GM12878 (cell line): ENCODE measurements at regions not wholly inside any gene's neighbourhood (a gene's known extent, or its start where the extent isn't known, plus 50 kb on each side); places are given as distances from the start of the nearest gene placed in this dataset.

Experiments used
- ATAC-seq: fragments of 200-7000 bp; cut with Tn5 transposase; 3 replicates; pipeline ENCODE4 v1.9.1; 2020; ENCODE audit warnings: mild to moderate bottlenecking, moderate library complexity
- BruUV-seq: library from RNA; stranded (reverse); fragments of 400-500 nt; replicated peaks from 2 replicates; lab custom pipeline; 2021; lab: Mats Ljungman, UMichigan
- CTCF ChIA-PET: fragments of 300-600 bp; sonication (Branson Sonifier 250); formaldehyde crosslinking; extraction: SDS; loops from one replicate; lab custom pipeline; 2021; ENCODE audit warnings: inconsistent platforms; lab: Yijun Ruan, JAX
- POLR2A ChIA-PET: fragments of 350-600 bp; formaldehyde crosslinking; extraction: SDS; loops from one replicate; lab custom pipeline; 2021; ENCODE audit warnings: inconsistent platforms; lab: Charles Lee
- RAD21 ChIA-PET: fragments of 300-600 bp; sonication (Branson Sonifier 250); formaldehyde crosslinking; loops from one replicate; lab custom pipeline; 2023; ENCODE audit warnings: antibody characterized with exemption; ENCODE audit not compliant: unreplicated experiment; lab: Charles Lee
- SMC1A ChIA-PET: fragments of 300-600 bp; sonication (Branson Sonifier 250); formaldehyde crosslinking; loops from one replicate; lab custom pipeline; 2023; ENCODE audit not compliant: unreplicated experiment, uncharacterized antibody; lab: Charles Lee
- DNase-seq: peaks from one replicate; pipeline ENCODE4 v3.0.0-alpha.2; 2011; ENCODE audit warnings: low read depth, low spot score
- FAIRE-seq: peaks from 3 replicates; lab custom pipeline; 2011; peaks lifted over from hg19 to GRCh38; lab: Jason Lieb, UNC
- H2AFZ ChIP-seq: 2 replicates; pipeline ENCODE4 v1.6.0; 2011; ENCODE audit warnings: low read depth, low read length, control low read depth; ENCODE audit not compliant: control insufficient read depth
- H3K27ac ChIP-seq: 2 replicates; pipeline ENCODE4 v1.5.1; 2011; ENCODE audit warnings: control low read depth; ENCODE audit not compliant: control insufficient read depth, insufficient read depth
- H3K27me3 ChIP-seq, 2 experiments: replicated peaks in 1 of 2; 2 replicates each; pipeline versions ENCODE4 v1.6.0 to v1.6.1; 2011; ENCODE audit warnings: low read length in 1 of 2; ENCODE audit not compliant: control insufficient read depth in 2 of 2, insufficient read depth in 2 of 2
- H3K36me3 ChIP-seq, 2 experiments: 2 replicates each; pipeline ENCODE4 v1.5.1; 2011; ENCODE audit warnings: low read length in 1 of 2; ENCODE audit not compliant: control insufficient read depth in 2 of 2, insufficient read depth in 2 of 2
- H3K4me1 ChIP-seq: 2 replicates; pipeline ENCODE4 v1.6.1; 2011; ENCODE audit warnings: mild to moderate bottlenecking, low read length, moderate library complexity, mixed read lengths; ENCODE audit not compliant: control insufficient read depth, insufficient read depth
- H3K4me2 ChIP-seq: 2 replicates; pipeline ENCODE4 v1.6.0; 2011; ENCODE audit warnings: control low read depth; ENCODE audit not compliant: control insufficient read depth, insufficient read depth
- H3K4me3 ChIP-seq: fragments of 200-600 bp; sonication (generic); 2 replicates; pipeline ENCODE4 v1.5.1; 2016
- H3K79me2 ChIP-seq: 2 replicates; pipeline ENCODE4 v1.6.0; 2011; ENCODE audit warnings: low read length; ENCODE audit not compliant: control insufficient read depth, insufficient read depth
- H3K9ac ChIP-seq: 2 replicates; pipeline ENCODE4 v1.8.0; 2011; ENCODE audit warnings: low read length, control low read depth, mixed read lengths; ENCODE audit not compliant: control insufficient read depth, insufficient read depth
- H3K9me3 ChIP-seq: replicated peaks from 3 replicates; pipeline ENCODE4 v1.5.1; 2011; ENCODE audit warnings: mild to moderate bottlenecking, low read length; ENCODE audit not compliant: control insufficient read depth, insufficient read depth
- H4K20me1 ChIP-seq: 2 replicates; pipeline ENCODE4 v1.6.0; 2011; ENCODE audit not compliant: control insufficient read depth, insufficient read depth
- CHD1 ChIP-seq: IDR thresholded peaks from 2 replicates; pipeline ENCODE4 v1.6.1; 2012; ENCODE audit warnings: low read depth, low read length, improper control_type of control experiment
- EP300 ChIP-seq, 2 experiments: fragments of 150-350 bp in 1 of 2; IDR thresholded peaks; 2 replicates each; pipeline ENCODE4 v1.6.1; 2011 to 2012; ENCODE audit warnings: low read depth in 2 of 2, low read length in 2 of 2, borderline replicate concordance in 1 of 2, improper control_type of control experiment in 1 of 2, inconsistent platforms in 1 of 2; ENCODE audit not compliant: control insufficient read depth in 1 of 2
- IKZF1 ChIP-seq: fragments of 450-650 bp; conservative IDR thresholded peaks from 2 replicates; pipeline ENCODE4 v1.6.1; 2017; ENCODE audit warnings: antibody characterized with exemption, mild to moderate bottlenecking
- IKZF2 ChIP-seq, 2 experiments: fragments of 450-650 bp; IDR thresholded peaks; 2 replicates each; pipeline ENCODE4 v1.6.1; 2017; ENCODE audit warnings: mild to moderate bottlenecking in 2 of 2, moderate library complexity in 2 of 2
- POLR2A ChIP-seq: IDR thresholded peaks from 2 replicates; pipeline ENCODE4 v1.6.1; 2011; ENCODE audit warnings: low read depth, mild to moderate bottlenecking, low read length
- RAD21 ChIP-seq: IDR thresholded peaks from 2 replicates; pipeline ENCODE4 v1.6.1; 2011; ENCODE audit warnings: mild to moderate bottlenecking, low read depth, low read length, moderate library complexity; ENCODE audit not compliant: insufficient read depth
- RUNX3 ChIP-seq: IDR thresholded peaks from 2 replicates; pipeline ENCODE4 v1.6.1; 2012; ENCODE audit warnings: low read length, inconsistent platforms
- SIN3A ChIP-seq: IDR thresholded peaks from 2 replicates; pipeline ENCODE4 v1.6.1; 2012; ENCODE audit warnings: low read depth, low read length, improper control_type of control experiment
- SP1 ChIP-seq: IDR thresholded peaks from one replicate; pipeline ENCODE4 v1.6.1; 2011; ENCODE audit warnings: low read depth, low read length
- SUZ12 ChIP-seq: fragments of 200-600 bp; sonication (generic); IDR thresholded peaks from one replicate; pipeline ENCODE4 v1.6.1; 2018; ENCODE audit warnings: antibody characterized with exemption, mild to moderate bottlenecking; ENCODE audit not compliant: unreplicated experiment
- TCF7 ChIP-seq: IDR thresholded peaks from 2 replicates; pipeline ENCODE4 v1.6.1; 2014; ENCODE audit warnings: antibody characterized with exemption, borderline replicate concordance
- WGBS: methylation state at CpG from one replicate; pipeline ENCODE4 v1.1.6; 2016; ENCODE audit warnings: low lambda C conversion rate; ENCODE audit not compliant: insufficient replicate concordance, insufficient coverage; ENCODE audit errors: missing lambda C conversion rate; 5-methylcytosine and 5-hydroxymethylcytosine counted together
- in situ Hi-C: fragments of 300-500 bp; cut with MboI; formaldehyde crosslinking; loops from 9 replicates; pipeline ENCODE4 v1.14.3; 2018; ENCODE audit warnings: mixed read lengths
- intact Hi-C: fragments of 100-400 bp; cut with micrococcal nuclease; formaldehyde crosslinking; loops from one replicate; pipeline ENCODE4 v1.14.2; 2022; ENCODE audit not compliant: unreplicated experiment
- TF ChIP-seq, protein P1 (sequence below): IDR thresholded peaks from 2 replicates; pipeline ENCODE4 v1.6.1; 2012; ENCODE audit warnings: improper control_type of control experiment, low read depth, low read length; ENCODE audit not compliant: insufficient replicate concordance
- TF ChIP-seq, protein P2 (sequence below): IDR thresholded peaks from 2 replicates; pipeline ENCODE4 v1.6.1; 2012; ENCODE audit warnings: low read depth, low read length, improper control_type of control experiment
- TF ChIP-seq, protein P3 (sequence below): IDR thresholded peaks from 2 replicates; pipeline ENCODE4 v1.6.1; 2011; ENCODE audit warnings: mild to moderate bottlenecking, low read depth, low read length, moderate library complexity; ENCODE audit not compliant: insufficient replicate concordance
- TF ChIP-seq, protein P4 (sequence below): fragments of 450-650 bp; formaldehyde crosslinking; IDR thresholded peaks from 2 replicates; pipeline ENCODE4 v1.4.0; 2022; ENCODE audit warnings: mild to moderate bottlenecking, moderate library complexity

DNA sequence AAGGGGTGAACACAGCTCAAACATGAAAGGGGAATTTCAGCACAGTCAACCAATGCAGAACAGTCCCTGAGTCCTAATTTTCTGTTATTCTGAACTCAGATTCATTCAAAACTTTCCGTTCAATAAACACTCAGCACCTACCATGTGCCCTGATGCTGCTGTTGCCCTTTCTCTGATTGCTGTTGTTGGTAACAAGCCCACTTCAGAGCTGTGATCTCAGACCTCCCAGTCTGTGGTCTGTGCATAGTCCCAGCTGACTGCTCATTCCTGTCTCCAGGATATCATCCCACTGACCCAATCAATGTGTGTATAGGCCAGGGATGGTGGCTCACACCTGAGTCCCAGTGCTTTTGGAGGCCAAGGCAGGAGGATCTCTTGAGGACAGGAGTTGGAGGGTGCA lies 82.7 kb upstream of the SLC35G4 start:
- no peak overlapping the region for H3K4me3 ChIP-seq
- H4K20me1 ChIP-seq = no peaks in the 10 kb centered on the region
- H3K27me3 ChIP-seq = peaks cover 2 to 5% of the 10 kb centered on the region in 2 experiments; a peak in 2 of 4 replicates
- H3K36me3 ChIP-seq = no peaks in the 10 kb centered on the region
- ChIA-PET CTCF (interaction anchor here (0.9 to 1.7 kb wide), 3 partner anchors 8 to 216 kb away, joined by 4 to 5 read pairs (median 4); no protein-coding TSS in a partner anchor), POLR2A (no interaction called here), RAD21 (interaction anchor here (0.9 kb wide), 1 partner anchor 216 kb away, joined by 3 read pairs; no protein-coding TSS in a partner anchor), SMC1A (no interaction called here)
- in situ Hi-C loops = no loop called here
- no peak overlapping the region for H2AFZ ChIP-seq
- 0% methylated on average over 1 of the region's 1 CpG for WGBS
- H3K27ac ChIP-seq = no peak overlapping the region
- H3K4me1 ChIP-seq = no peaks in the 10 kb centered on the region
- H3K79me2 ChIP-seq = no peaks in the 10 kb centered on the region
- no TSS peak for BruUV-seq
- no peak overlapping the region for H3K9ac ChIP-seq
- no peak overlapping the region for H3K4me2 ChIP-seq
- ATAC-seq = no peak
- intact Hi-C loops = no loop called here
- no peak for DNase-seq
- no peaks in the 10 kb centered on the region for H3K9me3 ChIP-seq
- FAIRE-seq = peak; percentile 59
- TF ChIP-seq RAD21 (no peak), RUNX3 (no peak), SUZ12 (no peak), EP300 (IDR thresholded peaks at IDR 0.05; ENCODE audit: borderline replicate concordance in 1 of 2, control insufficient read depth in 1 of 2, low read depth in 2 of 2, low read length in 2 of 2) (no peak), CHD1 (no peak), SP1 (no peak), POLR2A (no peak), IKZF1 (no peak), IKZF2 (IDR thresholded peaks at IDR 0.05) (no peak), TCF7 (no peak), SIN3A (no peak)
- TF ChIP-seq, protein P1, sequence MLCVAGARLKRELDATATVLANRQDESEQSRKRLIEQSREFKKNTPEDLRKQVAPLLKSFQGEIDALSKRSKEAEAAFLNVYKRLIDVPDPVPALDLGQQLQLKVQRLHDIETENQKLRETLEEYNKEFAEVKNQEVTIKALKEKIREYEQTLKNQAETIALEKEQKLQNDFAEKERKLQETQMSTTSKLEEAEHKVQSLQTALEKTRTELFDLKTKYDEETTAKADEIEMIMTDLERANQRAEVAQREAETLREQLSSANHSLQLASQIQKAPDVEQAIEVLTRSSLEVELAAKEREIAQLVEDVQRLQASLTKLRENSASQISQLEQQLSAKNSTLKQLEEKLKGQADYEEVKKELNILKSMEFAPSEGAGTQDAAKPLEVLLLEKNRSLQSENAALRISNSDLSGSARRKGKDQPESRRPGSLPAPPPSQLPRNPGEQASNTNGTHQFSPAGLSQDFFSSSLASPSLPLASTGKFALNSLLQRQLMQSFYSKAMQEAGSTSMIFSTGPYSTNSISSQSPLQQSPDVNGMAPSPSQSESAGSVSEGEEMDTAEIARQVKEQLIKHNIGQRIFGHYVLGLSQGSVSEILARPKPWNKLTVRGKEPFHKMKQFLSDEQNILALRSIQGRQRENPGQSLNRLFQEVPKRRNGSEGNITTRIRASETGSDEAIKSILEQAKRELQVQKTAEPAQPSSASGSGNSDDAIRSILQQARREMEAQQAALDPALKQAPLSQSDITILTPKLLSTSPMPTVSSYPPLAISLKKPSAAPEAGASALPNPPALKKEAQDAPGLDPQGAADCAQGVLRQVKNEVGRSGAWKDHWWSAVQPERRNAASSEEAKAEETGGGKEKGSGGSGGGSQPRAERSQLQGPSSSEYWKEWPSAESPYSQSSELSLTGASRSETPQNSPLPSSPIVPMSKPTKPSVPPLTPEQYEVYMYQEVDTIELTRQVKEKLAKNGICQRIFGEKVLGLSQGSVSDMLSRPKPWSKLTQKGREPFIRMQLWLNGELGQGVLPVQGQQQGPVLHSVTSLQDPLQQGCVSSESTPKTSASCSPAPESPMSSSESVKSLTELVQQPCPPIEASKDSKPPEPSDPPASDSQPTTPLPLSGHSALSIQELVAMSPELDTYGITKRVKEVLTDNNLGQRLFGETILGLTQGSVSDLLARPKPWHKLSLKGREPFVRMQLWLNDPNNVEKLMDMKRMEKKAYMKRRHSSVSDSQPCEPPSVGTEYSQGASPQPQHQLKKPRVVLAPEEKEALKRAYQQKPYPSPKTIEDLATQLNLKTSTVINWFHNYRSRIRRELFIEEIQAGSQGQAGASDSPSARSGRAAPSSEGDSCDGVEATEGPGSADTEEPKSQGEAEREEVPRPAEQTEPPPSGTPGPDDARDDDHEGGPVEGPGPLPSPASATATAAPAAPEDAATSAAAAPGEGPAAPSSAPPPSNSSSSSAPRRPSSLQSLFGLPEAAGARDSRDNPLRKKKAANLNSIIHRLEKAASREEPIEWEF = no peak
- TF ChIP-seq, protein P2, sequence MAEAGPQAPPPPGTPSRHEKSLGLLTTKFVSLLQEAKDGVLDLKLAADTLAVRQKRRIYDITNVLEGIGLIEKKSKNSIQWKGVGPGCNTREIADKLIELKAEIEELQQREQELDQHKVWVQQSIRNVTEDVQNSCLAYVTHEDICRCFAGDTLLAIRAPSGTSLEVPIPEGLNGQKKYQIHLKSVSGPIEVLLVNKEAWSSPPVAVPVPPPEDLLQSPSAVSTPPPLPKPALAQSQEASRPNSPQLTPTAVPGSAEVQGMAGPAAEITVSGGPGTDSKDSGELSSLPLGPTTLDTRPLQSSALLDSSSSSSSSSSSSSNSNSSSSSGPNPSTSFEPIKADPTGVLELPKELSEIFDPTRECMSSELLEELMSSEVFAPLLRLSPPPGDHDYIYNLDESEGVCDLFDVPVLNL = no peak
- TF ChIP-seq, protein P3, sequence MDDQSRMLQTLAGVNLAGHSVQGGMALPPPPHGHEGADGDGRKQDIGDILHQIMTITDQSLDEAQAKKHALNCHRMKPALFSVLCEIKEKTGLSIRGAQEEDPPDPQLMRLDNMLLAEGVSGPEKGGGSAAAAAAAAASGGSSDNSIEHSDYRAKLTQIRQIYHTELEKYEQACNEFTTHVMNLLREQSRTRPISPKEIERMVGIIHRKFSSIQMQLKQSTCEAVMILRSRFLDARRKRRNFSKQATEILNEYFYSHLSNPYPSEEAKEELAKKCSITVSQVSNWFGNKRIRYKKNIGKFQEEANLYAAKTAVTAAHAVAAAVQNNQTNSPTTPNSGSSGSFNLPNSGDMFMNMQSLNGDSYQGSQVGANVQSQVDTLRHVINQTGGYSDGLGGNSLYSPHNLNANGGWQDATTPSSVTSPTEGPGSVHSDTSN = no peak
- TF ChIP-seq, protein P4, sequence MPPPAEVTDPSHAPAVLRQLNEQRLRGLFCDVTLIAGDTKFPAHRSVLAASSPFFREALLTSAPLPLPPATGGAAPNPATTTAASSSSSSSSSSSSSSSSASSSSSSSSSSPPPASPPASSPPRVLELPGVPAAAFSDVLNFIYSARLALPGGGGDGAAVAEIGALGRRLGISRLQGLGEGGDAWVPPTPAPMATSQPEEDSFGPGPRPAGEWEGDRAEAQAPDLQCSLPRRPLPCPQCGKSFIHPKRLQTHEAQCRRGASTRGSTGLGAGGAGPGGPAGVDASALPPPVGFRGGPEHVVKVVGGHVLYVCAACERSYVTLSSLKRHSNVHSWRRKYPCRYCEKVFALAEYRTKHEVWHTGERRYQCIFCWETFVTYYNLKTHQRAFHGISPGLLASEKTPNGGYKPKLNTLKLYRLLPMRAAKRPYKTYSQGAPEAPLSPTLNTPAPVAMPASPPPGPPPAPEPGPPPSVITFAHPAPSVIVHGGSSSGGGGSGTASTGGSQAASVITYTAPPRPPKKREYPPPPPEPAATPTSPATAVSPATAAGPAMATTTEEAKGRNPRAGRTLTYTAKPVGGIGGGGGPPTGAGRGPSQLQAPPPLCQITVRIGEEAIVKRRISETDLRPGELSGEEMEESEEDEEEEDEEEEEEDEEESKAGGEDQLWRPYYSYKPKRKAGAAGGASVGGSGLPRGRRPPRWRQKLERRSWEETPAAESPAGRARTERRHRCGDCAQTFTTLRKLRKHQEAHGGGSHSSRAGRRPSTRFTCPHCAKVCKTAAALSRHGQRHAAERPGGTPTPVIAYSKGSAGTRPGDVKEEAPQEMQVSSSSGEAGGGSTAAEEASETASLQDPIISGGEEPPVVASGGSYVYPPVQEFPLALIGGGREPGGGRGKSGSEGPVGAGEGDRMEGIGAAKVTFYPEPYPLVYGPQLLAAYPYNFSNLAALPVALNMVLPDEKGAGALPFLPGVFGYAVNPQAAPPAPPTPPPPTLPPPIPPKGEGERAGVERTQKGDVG (CRISPR knock-in tag) = no peak
